ENCODE measurements at regions not wholly inside any gene's neighbourhood (a gene's known extent, or its start where the extent isn't known, plus 50 kb on each side); places are given as distances from the start of the nearest gene placed in this dataset.
"Not testable (repeated sequence)": the region's sequence is repeated elsewhere in the genome, so short reads cannot be mapped to it uniquely, and the experiment has no call there.

GRCh38 chr20:48403167-48403761, 424.5 kb downstream of the PREX1 start:
- Histone ChIP-seq H3K9me3 (no peaks in the 10 kb centered on the region), H3K27ac (no peak overlapping the region), H3K4me3 (no peak overlapping the region), H3K27me3 (no peaks in the 10 kb centered on the region), H3K4me1 (no peaks in the 10 kb centered on the region), H3K36me3 (no peaks in the 10 kb centered on the region)
- no peak for TF ChIP-seq POLR2A (IDR thresholded peaks at IDR 0.05)
- TF ChIP-seq CTCF (IDR thresholded peaks at IDR 0.05), result no peak
- DNase-seq, result no peak
- intact Hi-C loops (cut with DNase I; ENCODE audit: low total_unique reads), result no loop called here

DNA sequence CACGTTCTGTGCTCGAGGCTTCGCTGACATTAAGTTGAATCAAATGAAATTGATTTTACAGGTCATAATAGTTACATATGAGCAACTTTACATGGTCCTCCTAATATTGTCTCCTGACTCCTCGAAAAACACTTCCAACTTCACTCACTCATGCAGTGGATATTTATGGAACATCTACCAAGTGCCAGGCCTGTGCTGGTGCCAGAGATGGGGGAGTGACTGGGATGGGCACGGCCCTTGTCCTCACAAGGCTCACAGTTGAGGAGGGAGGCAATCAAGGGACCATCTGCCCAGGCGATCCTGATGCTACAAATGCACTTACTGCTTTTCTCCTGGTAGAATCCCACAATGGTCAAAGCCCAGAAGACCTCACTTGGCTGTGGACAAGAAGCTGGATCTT, 426.4 kb downstream of the PREX1 start:
- H3K36me3 ChIP-seq, result no peaks in the 10 kb centered on the region
- H3K27ac ChIP-seq, result no peak overlapping the region
- no peaks in the 10 kb centered on the region for H3K9me3 ChIP-seq
- H3K4me3 ChIP-seq, result no peak overlapping the region
- intact Hi-C loops (cut with DNase I; ENCODE audit: low total_unique reads), result no loop called here
- H3K27me3 ChIP-seq, result no peaks in the 10 kb centered on the region
- no peaks in the 10 kb centered on the region for H3K4me1 ChIP-seq
- TF ChIP-seq POLR2A (IDR thresholded peaks at IDR 0.05), result no peak
- TF ChIP-seq CTCF (IDR thresholded peaks at IDR 0.05), result no peak
- no peak for DNase-seq

DNA sequence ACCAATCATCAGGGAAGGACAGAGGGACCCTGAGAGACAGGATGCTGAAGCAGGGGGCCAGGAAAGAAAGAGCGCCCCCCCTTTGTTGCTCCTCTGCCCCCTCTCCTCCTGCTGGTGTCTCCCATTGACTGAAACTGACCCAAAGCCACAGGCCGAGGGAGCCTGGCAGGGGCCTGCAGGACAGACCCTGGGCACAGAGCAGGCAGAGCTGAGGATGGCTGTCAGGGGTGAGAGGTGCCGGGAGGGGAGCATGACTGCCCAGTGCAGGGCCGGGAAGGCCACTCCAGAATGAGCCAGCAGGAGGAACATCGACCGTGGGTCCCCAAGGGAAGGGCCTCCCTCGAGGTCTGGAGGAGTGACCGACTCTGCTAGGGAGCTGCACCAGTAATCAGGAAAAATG, 427.8 kb downstream of the PREX1 start:
- Histone ChIP-seq H3K4me3 (no peak overlapping the region), H3K27me3 (no peaks in the 10 kb centered on the region), H3K9me3 (no peaks in the 10 kb centered on the region), H3K36me3 (no peaks in the 10 kb centered on the region), H3K4me1 (no peaks in the 10 kb centered on the region), H3K27ac (no peak overlapping the region)
- no peak for TF ChIP-seq CTCF (IDR thresholded peaks at IDR 0.05)
- no peak for TF ChIP-seq POLR2A (IDR thresholded peaks at IDR 0.05)
- DNase-seq, result no peak
- intact Hi-C loops (cut with DNase I; ENCODE audit: low total_unique reads), result no loop called here

- no peaks in the 10 kb centered on the region for H3K36me3 ChIP-seq
- no peaks in the 10 kb centered on the region for H3K4me1 ChIP-seq
- TF ChIP-seq POLR2A (IDR thresholded peaks at IDR 0.05) (no peak), CTCF (IDR thresholded peaks at IDR 0.05) (no peak)
- no peak overlapping the region for H3K4me3 ChIP-seq
- intact Hi-C loops (cut with DNase I; ENCODE audit: low total_unique reads), result no loop called here
- no peaks in the 10 kb centered on the region for H3K9me3 ChIP-seq
- no peaks in the 10 kb centered on the region for H3K27me3 ChIP-seq
- no peak for DNase-seq
- no peak overlapping the region for H3K27ac ChIP-seq
These were observed 429.0 kb downstream of the PREX1 start for GRCh38 chr20:48398506-48399449.

GRCh38 chr20:48396981-48397861, 430.6 kb downstream of the PREX1 start:
- H3K4me3 ChIP-seq; H3K27me3 ChIP-seq; intact Hi-C loops (cut with DNase I; ENCODE audit: low total_unique reads); H3K36me3 ChIP-seq; H3K4me1 ChIP-seq; H3K9me3 ChIP-seq: not testable (repeated sequence)
- H3K27ac ChIP-seq, result peak overlapping the region in 1 of 2 donors; percentile 40
- peak; percentile 66 to 76 for DNase-seq
